Choroid plexus epithelial cell (primary cell): ENCODE measurements at regions not wholly inside any gene's neighbourhood (a gene's known extent, or its start where the extent isn't known, plus 50 kb on each side); places are given as distances from the start of the nearest gene placed in this dataset.

Experiments used
- DNase-seq: peaks from one replicate; pipeline ENCODE4 v3.0.0-alpha.2; 2010; ENCODE audit warnings: low read depth
- H3K4me3 ChIP-seq: 2 replicates; pipeline ENCODE4 v1.5.1; 2011; ENCODE audit warnings: low read depth, mild to moderate bottlenecking, control low read depth, low read length, moderate library complexity
- TF ChIP-seq, protein P1 (sequence below): conservative IDR thresholded peaks from 2 replicates; pipeline ENCODE4 v1.5.1; 2011; ENCODE audit warnings: low read depth, mild to moderate bottlenecking, control low read depth, inconsistent platforms, low read length, moderate library complexity

DNA sequence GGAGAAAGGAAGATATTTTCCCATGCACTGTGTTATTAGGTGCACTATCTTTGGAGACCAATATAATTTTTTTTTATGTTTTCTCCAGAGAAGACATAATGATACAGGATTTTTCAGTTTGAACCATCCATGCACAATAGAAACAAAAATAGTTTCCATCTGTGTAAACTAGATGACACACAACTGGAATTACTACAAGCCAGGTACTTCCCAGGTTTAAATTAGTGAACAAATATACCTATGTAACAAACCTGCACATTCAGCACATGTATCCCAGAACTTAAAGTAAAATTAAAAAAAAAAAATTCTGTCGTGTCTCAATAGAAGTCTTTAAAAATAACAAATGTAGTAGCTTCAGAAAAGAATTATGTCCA, 1616.8 kb upstream of the ACVR2A start:
- DNase-seq = no peak
- TF ChIP-seq, protein P1, sequence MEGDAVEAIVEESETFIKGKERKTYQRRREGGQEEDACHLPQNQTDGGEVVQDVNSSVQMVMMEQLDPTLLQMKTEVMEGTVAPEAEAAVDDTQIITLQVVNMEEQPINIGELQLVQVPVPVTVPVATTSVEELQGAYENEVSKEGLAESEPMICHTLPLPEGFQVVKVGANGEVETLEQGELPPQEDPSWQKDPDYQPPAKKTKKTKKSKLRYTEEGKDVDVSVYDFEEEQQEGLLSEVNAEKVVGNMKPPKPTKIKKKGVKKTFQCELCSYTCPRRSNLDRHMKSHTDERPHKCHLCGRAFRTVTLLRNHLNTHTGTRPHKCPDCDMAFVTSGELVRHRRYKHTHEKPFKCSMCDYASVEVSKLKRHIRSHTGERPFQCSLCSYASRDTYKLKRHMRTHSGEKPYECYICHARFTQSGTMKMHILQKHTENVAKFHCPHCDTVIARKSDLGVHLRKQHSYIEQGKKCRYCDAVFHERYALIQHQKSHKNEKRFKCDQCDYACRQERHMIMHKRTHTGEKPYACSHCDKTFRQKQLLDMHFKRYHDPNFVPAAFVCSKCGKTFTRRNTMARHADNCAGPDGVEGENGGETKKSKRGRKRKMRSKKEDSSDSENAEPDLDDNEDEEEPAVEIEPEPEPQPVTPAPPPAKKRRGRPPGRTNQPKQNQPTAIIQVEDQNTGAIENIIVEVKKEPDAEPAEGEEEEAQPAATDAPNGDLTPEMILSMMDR = no peak
- H3K4me3 ChIP-seq = no peak overlapping the region

DNA sequence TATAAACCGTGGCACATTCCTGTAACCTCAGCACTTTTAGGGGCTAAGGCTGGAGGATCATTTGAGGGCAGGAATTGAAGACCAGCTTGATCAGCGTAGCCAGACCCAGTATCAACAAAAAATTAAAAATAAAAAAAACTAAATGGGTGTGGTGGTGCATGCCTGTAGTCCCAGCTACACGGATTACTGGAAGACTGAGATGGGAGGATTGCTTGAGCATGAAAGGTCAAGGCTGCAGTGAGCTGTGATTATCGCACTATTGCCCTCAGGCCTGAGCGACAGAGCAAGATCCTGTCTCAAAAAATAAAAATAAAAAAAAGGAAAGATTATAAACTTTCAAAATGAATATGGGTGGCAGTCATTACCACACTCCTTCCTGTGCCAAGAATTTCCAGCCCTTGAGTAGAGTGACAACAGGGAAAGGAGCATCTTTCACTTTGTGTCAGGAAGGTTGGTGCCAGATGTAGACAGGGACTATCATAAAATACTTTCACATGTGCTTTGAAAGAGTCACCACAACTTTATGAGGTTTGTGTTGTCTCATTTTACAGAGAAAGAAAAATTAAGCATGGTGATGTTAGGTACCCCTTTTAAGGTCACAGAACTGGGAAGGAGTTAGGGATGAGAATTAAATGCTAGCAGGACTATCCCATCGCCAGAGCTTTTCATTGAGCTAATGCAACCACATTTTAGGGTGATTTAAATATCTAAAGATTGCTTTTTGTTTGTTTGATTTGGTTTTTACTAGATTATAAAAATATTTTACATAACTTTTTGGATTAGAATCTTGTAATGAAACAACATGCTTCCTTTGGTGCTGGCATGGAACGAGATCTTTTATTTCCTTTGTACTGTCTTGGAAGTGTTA, 1617.4 kb upstream of the ACVR2A start:
- TF ChIP-seq, protein P1 = no peak
- no peak for DNase-seq
- H3K4me3 ChIP-seq = no peak overlapping the region

DNA sequence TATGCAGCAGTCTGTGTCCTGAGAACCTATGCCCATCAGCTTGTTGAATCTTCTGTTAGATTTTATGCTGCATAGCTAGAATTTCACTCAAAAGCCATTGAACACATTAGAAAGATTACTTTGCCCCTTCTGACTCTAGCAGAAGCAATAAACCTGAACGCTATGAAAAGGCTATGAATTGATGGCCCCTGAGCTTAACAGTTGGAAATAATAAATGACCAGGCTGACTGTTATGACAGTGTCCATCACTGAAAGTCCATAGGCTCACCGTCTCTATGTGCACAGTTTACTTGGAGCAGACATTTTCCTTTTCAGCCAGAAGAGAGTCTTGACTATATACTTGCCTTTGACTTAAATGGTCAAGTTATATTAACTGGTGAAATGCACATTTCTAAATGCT, 1618.8 kb upstream of the ACVR2A start:
- DNase-seq = no peak
- no peak overlapping the region for H3K4me3 ChIP-seq
- TF ChIP-seq, protein P1 = no peak

DNA sequence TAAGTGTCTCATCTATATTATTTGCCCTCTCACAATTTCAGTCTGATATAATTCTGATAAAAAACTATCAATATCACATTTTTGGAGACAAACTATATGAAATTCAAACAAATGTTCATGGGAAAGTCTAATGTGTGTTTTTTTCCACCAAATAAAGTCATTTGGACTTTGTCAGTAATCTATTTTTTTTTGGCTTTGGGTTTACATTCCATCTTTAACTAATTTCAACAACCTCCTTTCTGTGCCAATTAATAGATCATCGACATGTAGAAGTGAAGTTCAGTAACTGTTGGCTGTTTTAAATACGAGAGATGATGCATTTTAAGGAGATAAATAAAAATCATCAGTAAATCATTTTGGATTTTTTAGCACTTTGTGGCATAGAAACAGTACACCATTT, 1623.0 kb upstream of the ACVR2A start:
- no peak overlapping the region for H3K4me3 ChIP-seq
- no peak for DNase-seq
- TF ChIP-seq, protein P1 = no peak

DNA sequence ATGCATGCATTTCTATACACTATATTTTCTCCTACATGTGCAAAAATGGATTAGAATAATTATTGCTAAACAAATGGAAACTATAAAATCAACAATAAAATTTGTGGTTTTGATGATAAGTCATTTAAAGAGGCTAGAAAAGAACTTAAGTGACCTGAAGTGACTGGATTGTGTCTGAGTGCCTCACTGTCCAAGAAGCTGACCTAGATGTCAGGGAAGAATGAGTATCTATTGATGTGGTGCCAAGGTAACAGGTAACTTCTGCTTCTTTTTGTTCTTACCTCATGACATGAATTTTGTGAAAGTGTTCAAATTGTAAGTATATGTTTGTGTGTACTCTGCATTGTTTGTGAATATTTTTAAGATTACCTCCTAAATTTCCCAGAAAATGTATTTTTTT, 1623.9 kb upstream of the ACVR2A start:
- TF ChIP-seq, protein P1 = no peak
- no peak for DNase-seq
- H3K4me3 ChIP-seq = no peak overlapping the region

DNA sequence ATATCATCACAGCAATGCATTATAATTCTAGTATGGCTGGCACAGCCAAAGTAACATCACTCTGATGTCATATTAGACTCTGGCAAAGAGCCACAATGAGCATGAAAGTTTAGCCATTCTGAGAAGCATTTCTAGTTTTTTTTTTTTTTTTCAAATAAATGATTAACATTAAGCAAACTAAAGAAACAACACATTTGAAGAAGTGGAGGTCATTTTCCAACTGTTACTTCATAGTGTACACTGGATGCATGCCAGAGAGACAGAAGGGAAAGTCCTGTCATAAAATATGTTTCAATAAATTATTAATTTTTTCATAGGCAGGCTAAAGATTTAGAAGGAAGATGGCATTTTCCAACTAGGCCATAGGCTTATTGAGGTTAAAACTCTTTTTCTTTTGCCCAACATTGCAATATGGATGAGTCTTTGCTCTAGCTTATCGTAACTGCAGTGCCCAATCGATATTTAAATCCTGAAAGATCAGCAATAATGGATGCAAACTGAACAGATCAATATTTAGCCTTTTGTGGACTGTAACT, 1630.4 kb upstream of the ACVR2A start:
- DNase-seq = peak; percentile 34
- TF ChIP-seq, protein P1 = no peak
- no peak overlapping the region for H3K4me3 ChIP-seq

DNA sequence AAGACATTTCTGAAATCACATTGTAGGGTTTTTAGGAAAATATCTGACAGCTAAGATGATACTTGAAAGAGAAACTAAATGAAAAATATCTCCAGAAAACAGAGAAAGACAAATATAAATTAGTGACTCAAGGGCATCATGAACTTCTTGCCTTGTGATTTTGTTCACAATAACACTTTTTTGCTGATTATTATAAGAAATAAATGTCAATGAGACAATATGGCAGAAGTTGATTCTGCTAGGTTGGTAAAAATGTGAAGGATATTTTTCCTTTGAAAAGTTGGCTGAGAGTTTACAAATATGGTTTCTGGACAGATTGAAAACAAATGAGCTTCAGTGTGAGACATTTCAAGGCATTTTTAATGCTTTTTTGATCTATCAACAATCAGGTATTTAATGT, 1631.2 kb upstream of the ACVR2A start:
- DNase-seq = no peak
- TF ChIP-seq, protein P1 = no peak
- no peak overlapping the region for H3K4me3 ChIP-seq
